GM12874 (cell line): ENCODE measurements at regions not wholly inside any gene's neighbourhood (a gene's known extent, or its start where the extent isn't known, plus 50 kb on each side); places are given as distances from the start of the nearest gene placed in this dataset.

Experiments
- TF ChIP-seq, protein P1 (sequence below): IDR thresholded peaks from 2 replicates; pipeline ENCODE4 v1.5.1; 2011; ENCODE audit warnings: low read depth, mild to moderate bottlenecking, control low read depth, low read length, moderate library complexity; ENCODE audit not compliant: insufficient read depth

DNA sequence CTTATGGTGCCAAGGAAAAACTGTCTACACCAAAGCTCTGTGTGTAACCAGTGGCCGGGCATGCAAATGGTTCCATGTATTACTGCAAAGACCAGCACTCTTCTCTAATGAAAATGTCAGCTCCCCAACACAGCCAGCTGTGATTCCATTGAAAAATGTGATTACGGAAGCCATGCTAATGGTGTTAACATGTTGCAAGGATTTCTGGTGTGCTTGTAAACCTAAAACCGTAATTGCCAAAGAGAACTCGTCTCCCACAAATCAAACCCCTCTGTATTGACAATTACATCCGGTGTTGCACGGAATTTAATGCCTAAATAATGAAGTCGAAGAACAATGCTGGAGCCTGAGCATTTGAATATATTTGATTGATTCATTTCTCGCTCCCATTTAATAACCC, 351.7 kb downstream of the NPIPA8 start:
- TF ChIP-seq, protein P1, sequence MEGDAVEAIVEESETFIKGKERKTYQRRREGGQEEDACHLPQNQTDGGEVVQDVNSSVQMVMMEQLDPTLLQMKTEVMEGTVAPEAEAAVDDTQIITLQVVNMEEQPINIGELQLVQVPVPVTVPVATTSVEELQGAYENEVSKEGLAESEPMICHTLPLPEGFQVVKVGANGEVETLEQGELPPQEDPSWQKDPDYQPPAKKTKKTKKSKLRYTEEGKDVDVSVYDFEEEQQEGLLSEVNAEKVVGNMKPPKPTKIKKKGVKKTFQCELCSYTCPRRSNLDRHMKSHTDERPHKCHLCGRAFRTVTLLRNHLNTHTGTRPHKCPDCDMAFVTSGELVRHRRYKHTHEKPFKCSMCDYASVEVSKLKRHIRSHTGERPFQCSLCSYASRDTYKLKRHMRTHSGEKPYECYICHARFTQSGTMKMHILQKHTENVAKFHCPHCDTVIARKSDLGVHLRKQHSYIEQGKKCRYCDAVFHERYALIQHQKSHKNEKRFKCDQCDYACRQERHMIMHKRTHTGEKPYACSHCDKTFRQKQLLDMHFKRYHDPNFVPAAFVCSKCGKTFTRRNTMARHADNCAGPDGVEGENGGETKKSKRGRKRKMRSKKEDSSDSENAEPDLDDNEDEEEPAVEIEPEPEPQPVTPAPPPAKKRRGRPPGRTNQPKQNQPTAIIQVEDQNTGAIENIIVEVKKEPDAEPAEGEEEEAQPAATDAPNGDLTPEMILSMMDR, result no peak

DNA sequence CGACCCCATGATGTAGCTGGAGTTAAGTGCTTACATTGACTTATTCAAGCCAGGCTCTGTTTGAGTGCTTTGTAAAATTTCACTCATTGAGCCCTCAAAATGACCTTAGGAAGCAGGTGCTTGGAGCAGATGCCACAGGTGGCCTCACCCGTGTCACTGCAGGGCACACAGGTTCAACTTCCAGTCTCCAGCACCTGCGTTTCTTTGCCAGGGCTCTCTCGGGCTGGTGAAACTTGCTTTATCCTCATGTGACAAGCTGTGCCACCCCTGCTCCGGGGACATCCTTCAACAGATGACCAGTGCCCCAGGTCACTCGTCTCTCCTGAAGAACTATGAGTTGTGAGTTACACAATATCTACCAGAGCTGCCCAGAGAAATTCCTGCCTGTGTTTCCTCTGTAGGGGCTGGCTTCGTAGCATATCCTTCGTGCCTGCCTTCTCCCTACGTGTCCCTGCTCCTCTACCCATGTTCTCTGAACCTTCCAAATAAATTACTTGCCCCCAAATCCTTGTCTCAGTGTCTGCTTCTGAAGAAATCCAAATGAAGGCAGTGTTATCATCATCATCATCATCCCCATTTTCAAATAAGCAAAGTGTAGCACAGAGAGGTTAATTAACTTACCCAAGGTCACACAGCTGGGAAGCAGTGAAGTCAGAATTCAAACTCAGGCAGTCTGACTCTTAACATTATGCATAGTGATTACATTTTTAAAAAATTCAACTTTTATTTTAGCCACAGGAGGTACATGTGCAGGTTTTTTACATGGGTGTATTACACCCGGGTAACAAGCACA, 352.5 kb downstream of the NPIPA8 start:
- TF ChIP-seq, protein P1, result no peak

DNA sequence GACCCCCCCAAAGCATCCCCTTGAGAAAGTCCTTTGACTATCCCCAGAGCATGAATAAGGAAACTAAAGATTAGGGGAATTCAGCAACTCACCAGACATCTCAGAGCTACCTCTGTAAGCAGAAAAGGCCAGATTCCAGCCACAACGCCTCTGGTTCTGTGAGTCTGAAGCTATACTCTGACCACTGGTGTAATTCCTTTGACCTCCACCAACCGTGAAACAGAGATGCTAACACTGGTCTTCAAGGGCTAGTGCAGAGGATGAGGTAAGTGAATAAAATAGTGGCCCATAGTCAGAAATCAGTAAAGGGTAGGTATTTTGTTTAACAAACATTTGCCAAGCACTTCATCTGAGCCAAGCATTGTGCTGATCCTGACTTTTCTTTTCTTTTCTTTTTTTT, 353.4 kb downstream of the NPIPA8 start:
- TF ChIP-seq, protein P1, result no peak

DNA sequence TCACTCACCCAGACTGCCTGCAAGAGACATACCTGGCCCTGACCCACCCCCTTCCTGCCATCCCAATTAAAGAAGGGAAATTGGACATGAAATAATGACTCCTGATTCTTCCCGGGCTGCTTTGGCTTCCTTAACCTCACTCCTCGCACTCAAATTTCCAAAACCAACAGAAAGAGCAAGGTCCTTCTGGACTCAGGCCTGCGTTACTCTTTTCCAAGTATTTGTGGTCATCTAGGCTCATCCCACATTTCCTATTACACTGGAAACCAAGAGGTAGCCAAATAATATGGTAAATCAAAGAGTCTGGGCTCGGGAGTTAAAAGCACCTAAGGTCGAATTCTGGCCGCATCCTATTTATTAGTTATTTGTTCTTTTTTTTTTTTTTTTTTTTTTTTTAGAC, 359.3 kb downstream of the NPIPA8 start:
- TF ChIP-seq, protein P1, result no peak

DNA sequence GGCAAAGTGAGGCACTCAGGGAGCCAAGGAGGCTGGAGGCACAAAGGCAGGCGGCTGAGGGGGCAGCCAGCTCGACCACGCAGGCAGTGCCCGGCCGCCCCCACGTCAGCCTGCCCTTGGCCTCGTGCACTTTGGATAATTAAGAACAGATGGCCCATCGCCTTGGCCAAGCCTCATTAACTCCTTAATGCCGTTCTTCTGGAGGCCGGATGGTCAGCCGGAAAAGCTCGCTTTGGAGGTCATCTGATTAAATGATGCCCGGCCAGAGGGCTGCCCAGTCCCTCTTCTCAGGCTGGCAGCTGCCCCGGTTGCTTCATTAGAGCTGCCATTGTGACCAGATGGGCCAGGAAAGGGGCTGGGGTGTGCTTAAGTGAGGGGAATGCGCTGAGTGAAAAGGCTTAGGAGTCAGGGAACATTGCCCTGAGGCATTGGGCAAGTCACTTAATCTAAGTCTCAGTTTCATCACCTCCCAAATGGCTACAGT, 364.0 kb downstream of the NPIPA8 start:
- TF ChIP-seq, protein P1, result no peak

DNA sequence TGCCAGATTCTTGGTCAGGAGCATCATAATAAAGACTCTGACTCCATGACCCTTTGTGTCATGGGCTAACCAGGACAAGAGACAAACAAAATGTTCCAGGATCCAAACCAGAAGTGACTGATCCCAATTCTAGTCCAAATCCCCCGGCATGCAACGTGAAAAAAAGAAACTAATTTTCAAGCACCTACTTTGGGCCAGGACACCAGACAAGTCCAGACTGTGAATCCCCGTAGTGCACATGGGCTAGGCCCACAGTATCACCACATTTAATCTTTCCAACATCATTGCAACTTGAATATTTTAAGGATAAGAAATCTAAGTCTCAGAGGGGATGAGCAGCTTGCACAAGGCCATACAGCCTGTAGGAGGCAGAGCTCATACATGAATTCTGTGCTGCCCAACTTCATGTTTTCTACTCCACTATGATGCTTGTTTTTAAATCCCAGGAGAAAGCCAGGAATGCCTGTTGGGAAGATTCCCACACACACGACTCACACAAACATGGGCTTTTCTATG, 365.7 kb downstream of the NPIPA8 start:
- TF ChIP-seq, protein P1, result no peak

DNA sequence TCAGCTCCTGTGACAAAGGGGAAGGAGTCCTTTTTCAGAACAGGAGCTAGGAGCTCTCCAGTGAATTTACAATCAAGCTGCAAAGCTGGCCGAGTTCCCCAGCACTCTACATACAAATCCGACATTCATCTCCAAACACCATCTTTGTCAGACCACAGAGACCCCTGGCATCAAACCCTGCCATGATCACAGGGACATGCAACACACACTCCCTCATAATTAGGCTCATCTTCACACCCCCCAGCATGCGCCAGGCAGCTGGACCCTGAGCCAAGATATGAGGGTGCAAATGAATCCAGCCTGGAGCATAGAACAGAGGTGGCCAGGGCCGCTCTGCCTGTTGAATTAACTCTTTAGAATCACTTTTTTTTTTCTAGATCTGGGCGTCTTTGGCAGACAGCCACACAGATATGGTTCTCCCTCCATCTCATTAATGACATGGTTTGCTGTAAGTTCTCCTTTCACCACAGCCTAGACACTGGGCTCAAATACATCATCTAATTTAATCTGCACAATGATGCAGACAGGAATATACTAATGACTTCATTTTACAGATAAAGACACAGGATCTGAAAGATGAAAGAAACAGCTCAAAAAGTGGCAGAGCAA, 366.3 kb downstream of the NPIPA8 start:
- TF ChIP-seq, protein P1, result no peak
